ENCODE measurements at regions not wholly inside any gene's neighbourhood (a gene's known extent, or its start where the extent isn't known, plus 50 kb on each side); places are given as distances from the start of the nearest gene placed in this dataset.

- TF ChIP-seq, protein P1, sequence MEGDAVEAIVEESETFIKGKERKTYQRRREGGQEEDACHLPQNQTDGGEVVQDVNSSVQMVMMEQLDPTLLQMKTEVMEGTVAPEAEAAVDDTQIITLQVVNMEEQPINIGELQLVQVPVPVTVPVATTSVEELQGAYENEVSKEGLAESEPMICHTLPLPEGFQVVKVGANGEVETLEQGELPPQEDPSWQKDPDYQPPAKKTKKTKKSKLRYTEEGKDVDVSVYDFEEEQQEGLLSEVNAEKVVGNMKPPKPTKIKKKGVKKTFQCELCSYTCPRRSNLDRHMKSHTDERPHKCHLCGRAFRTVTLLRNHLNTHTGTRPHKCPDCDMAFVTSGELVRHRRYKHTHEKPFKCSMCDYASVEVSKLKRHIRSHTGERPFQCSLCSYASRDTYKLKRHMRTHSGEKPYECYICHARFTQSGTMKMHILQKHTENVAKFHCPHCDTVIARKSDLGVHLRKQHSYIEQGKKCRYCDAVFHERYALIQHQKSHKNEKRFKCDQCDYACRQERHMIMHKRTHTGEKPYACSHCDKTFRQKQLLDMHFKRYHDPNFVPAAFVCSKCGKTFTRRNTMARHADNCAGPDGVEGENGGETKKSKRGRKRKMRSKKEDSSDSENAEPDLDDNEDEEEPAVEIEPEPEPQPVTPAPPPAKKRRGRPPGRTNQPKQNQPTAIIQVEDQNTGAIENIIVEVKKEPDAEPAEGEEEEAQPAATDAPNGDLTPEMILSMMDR (IDR thresholded peaks at IDR 0.05; ENCODE audit: poor library complexity) = no peak
- no peak for TF ChIP-seq EZH2 (IDR thresholded peaks at IDR 0.05; ENCODE audit: borderline replicate concordance)
These were observed 162.3 kb upstream of the CCDC68 start for GRCh38 chr18:55121397-55122170.
